HG03196 (cell line): ENCODE measurements at regions not wholly inside any gene's neighbourhood (a gene's known extent, or its start where the extent isn't known, plus 50 kb on each side); places are given as distances from the start of the nearest gene placed in this dataset.

Experiments
- ATAC-seq: cut with Tn5 transposase; IDR thresholded peaks from one replicate; pipeline ENCODE4 v1.9.1; 2021; ENCODE audit not compliant: unreplicated experiment

- no peak for ATAC-seq
Measured at GRCh38 chr2:226622484-226622883, 177.1 kb downstream of the IRS1 start.

DNA sequence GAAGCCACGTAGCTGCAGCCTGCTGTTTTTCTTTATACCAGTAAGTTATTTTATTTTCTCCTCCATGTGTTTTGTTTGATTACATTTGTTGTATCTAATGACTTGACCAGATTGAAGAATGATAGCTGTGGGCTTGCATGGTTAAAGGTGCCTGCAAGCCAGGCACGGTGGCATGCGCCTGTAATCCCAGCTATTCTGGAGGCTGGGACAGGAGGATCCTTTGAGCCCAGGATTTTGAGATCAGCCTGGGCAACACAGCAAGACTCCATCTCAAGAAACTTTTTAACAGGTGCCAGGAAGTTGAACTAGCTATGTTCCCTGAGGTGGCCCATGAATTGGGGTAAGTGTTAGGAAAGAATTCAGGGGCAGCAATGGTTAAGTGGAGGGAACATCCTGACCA lies 179.4 kb downstream of the IRS1 start:
- ATAC-seq = no peak

DNA sequence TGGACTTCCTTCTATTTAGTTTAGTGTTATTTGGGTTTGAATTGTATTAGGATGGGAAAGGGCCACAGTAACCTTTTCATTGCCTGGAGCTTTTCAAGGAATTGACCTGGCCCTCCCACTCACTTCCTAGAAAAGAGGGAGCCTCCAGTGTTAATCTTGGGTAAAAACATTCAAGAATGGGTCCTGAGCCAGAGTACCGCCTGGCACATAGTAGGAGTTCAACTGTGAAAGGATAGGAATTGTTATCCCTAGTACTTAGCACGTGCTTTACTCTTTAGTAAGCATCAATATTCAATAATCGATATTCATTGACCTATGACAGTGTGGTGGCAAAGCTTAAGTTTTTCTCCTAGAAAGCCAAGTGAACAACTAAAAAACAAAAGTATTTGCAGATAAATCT lies 179.9 kb downstream of the IRS1 start:
- no peak for ATAC-seq

GRCh38 chr2:226618875-226619605 lies 180.6 kb downstream of the IRS1 start:
- no peak for ATAC-seq

GRCh38 chr2:226618544-226618874 lies 181.1 kb downstream of the IRS1 start:
- no peak for ATAC-seq

DNA sequence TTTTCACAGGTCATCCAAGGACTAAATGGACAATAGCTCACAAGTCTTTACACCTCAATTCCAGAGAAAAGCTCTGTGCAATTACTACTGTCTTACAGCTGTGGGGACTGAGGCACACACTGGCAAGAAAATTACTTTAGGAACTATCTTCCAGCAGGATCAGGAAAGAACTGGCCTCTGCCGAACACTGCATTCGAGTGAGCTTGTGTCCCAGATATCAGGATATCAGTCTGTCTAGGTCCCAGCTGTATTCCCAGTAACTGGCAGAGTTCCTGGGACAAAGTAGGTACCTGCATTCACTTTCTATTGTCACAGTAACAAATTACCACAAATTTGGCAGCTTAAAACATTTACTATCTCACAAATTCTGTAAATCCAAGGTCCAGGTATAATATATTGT lies 183.7 kb downstream of the IRS1 start:
- no peak for ATAC-seq

- no peak for ATAC-seq
Measured at GRCh38 chr2:226611944-226612318, 187.7 kb downstream of the IRS1 start.

DNA sequence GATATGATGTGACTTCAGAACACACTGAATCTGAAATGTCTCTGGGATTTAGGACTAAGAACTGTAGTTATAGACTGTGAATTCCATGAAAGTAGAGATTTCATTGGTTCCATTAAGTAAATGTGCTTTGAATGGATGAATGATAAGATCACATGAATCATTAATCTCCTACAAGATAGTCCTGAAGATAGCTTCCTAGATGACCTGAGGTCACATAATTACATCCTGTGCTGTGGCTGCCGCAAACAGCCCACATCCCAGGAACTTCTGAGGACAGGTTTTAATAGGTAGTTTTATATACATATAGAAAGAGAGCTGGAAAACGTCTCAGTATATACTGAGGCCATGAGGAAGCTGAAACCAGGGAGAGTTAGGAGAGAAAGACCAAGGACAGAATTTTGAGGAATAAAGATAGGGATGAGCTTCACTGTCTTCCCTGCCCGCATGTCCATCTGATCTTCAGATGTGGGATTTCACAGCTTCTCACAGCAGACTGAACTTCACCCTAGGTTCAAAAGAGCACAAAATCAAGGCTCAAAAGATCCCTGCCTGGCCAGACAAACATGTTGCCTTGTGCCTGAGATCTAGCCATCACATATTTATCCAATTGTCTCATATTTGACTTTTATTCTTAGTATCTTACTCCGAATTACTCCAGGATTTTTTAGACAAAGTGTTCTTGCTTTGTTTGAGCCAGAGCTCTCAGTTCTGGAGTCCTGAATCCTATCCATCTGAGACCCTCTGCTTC lies 188.2 kb downstream of the IRS1 start:
- ATAC-seq = no peak

DNA sequence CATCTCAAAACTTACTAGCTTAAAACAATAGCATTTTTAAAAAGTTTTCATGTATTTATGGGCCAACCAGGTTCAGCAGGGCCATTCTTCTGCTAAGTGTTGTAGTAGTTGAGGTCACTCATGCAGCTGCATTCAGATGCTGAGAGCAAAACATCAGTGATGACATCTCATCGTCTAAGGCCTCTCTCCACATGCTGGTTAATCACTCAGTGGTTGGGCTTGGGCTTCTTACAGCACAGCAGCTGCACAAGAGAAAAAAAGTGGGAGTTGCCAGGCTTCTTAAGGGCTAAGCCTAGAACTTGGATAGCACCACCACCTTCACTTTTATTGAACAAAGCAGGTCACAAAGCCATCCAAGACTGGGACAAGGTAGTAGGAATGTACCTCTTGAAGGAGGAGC lies 190.3 kb downstream of the IRS1 start:
- no peak for ATAC-seq

DNA sequence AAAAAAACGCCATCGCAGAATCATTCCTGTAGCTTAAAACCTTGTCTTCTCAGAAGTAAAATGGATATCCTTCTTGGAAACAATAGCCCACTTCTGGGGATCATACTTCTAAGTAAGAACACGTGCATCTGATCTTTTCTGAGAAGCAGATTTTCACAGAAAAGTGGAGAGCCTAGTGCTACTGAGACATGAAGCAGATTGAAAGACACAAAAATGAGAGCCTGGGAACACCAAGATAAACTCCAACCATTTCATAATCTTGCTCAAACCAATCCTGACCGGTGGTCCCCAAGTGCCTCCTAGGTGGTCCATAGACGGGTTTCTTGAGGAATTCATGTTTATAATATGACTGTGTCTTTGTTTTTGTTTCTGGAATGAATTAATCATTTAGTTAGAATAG lies 191.2 kb downstream of the IRS1 start:
- no peak for ATAC-seq

- ATAC-seq = no peak
Measured at GRCh38 chr2:226607379-226607778, 192.2 kb downstream of the IRS1 start.

DNA sequence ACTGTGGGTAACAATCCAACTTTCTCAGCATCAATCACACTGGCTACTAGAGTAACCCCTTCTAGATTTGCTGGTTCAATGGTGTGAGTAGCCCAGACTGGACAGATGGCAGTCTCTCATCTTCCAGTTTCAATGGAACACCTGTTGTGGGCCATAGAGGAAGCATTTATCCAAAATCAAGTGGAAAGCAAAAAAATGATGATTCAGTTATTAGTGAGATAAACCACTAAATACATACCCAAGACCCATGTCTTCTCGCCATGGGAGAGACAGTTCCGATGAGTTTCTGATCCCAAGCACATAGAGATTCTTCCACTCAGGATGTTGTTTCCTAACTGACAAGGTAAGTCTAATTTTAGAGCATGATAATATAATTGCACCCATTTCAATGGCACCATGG lies 194.0 kb downstream of the IRS1 start:
- ATAC-seq = no peak

DNA sequence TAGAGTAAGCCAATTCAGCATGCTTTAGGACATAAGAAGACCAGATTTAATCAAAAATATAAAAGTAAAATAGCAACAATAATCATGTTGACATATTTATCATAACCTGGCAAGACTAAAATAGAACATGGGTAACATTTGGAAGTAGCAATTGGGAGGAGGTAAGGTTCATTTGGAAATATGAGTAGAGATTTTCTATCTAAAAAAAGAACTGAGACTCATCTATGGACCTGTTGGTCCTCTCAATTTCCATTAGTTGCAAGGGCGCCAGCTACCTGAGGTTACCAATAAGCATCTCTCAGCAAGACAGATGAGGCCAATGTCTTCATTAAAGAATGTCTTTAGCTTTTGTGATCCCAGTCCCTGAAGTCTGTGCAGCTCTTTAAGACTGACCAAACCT lies 196.0 kb downstream of the IRS1 start:
- no peak for ATAC-seq

DNA sequence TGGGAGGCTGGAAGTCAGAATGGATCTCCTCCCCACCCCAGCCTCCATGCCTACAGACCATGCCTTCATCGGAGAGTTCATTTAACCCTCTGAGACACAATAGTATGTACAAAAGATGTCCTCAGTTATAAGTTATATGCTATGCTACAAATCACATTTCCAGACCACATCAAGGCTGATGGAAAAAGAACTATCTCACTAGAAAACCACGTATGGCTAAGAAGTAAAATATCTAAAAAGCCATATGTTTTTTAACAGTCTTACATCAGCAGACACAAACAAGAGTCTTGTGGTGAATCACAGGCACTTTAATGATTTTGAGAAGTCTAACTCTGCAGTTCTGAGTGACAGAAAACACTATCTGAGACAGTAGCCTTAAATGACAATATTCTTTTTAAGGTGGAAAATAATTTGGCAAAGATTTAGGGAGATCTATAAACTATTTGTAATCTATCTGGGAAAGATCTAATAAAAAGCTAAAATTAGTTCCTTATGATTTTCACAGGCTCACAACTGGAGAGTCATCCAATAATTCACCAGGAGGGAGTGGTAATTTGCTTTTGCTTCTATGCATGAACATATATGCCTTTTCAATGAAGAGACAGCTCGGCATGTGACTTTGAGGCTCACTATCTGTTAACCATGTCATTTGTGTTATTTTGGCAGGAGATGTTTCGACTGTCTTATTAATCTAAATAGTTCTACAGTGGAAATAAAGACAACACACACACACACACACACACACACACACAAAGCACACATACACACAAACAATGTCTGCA lies 197.5 kb downstream of the IRS1 start:
- ATAC-seq = no peak

- ATAC-seq = no peak
Measured at GRCh38 chr2:226600802-226601201, 198.8 kb downstream of the IRS1 start.

- no peak for ATAC-seq
Measured at GRCh38 chr2:226600184-226600583, 199.4 kb downstream of the IRS1 start.

DNA sequence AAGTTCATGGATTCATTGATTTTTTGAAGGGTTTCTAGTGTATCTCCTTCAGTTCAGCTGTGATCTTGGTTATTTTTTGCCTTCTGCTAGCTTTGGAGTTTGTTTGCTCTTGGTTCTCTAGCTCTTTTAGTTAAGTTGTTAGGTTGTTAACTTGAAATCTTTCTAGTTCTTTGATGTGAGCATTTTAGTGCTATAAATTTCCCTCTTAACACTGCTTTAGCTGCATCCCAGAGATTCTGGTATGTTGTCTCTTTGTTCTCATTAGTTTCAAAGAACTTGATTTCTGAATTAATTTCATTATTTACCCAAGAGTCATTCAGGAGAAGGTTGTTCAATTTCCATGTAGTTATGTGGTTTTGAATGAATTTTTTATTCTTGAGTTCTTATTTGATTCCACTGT lies 210.6 kb downstream of the IRS1 start:
- ATAC-seq = no peak

DNA sequence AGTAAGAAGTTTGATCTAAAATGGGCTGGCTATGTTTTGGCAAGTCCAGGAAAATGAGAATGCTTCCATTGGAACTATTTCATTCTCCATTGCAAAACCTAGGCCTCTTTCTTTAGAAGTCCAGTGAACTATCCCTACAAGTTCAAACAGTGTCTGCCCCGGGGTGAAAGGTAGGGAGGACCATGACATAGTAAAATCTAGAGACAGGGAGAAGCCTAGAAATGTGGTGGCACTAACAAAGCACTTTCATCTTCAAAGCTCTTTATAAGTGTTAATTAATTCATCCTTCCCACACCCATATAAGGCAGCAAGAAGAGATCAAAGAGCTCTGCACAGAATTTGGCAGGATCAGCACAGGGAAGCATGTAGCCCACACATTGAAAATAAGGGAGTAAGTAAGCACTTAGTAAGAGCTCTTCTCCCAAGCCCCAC lies 214.5 kb downstream of the IRS1 start:
- no peak for ATAC-seq

DNA sequence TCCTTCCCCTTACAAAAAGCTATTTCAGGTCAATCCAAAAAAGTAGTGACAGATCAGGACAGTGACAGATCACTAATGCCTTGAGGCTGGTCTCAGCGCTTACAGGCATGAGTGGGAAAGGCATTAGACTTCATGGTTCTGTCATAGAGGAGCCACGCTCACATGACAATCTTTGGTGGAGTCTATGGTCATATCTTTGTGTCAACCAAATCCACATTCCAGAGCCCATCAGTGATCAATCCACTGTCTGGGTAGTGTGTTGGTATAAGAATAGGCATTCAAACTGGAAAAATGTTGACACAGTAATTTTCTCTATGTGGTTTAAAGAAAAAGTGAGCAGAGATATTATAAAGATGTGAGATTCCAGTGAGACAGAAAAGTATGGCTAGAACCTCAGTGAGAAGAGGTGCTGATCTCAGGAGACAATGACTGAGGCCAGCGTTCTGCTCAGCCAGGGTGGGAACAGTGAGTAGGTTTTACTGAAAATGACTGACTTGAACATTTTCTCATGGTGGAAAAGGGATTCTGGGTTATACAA lies 215.0 kb downstream of the IRS1 start:
- no peak for ATAC-seq

- no peak for ATAC-seq
Measured at GRCh38 chr2:226583715-226584114, 215.9 kb downstream of the IRS1 start.

DNA sequence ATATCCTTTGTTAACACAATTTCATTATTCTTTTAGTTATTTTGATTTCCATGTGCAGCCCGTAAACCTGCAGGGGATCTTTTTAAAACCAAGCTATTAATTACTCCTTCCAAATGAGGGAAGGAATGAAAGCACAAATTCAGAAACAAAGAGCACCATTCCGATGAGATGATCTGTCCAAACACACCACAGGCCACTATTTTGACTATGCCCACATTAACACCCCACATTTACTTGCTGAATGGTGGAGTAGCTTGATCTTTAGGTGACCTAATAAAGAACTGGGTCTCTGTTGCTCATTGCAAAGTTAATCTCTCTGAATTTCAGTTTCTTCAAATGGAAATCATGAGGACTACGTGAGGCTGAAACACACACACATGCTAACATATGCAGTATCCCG lies 218.0 kb downstream of the IRS1 start:
- ATAC-seq = no peak

DNA sequence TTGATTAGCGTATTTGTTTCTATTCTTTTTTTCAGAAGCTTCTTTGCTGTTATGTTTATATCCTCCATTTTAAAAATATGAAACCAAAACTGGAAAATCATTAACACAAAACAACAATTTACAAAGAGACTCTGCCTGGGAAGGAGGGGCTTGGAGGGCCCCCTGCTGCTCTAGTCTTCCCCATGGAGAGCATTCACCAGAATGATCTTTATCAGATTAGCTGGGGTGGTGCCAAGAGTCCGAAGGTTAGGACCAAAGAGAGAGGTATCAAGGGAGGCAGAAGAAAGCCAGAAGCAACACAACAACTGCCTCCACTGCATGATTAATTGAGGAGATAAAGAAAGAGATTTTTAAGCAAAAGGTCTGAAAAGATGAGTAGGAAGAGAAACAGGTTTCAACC lies 218.6 kb downstream of the IRS1 start:
- no peak for ATAC-seq
